ENCODE measurements at regions not wholly inside any gene's neighbourhood (a gene's known extent, or its start where the extent isn't known, plus 50 kb on each side); places are given as distances from the start of the nearest gene placed in this dataset.

- H3K4me2 ChIP-seq (ENCODE audit: control insufficient read depth, extremely low read depth, insufficient read depth, low read depth, low read length), result no peak overlapping the region
- no peak overlapping the region for H3K9ac ChIP-seq (ENCODE audit: control insufficient read depth, extremely low read depth, insufficient read depth, low read length)
- TF ChIP-seq CTCF (optimal IDR thresholded peaks at IDR 0.05 in 1 of 3, IDR thresholded peaks at IDR 0.05 in 1 of 3, conservative IDR thresholded peaks at IDR 0.05 in 1 of 3; ENCODE audit: extremely low read depth in 1 of 3, insufficient read depth in 2 of 3, low read length in 3 of 3), result no peak
- TF ChIP-seq EZH2 (IDR thresholded peaks at IDR 0.05; ENCODE audit: low read length), result no peak
- H3K79me2 ChIP-seq (ENCODE audit: control insufficient read depth, insufficient read depth, low read length), result no peaks in the 10 kb centered on the region
- H3K9me3 ChIP-seq (ENCODE audit: control insufficient read depth, low read depth, low read length), result no peaks in the 10 kb centered on the region
- H3K27me3 ChIP-seq (ENCODE audit: control insufficient read depth, extremely low read depth, insufficient read depth, low read length), result no peaks in the 10 kb centered on the region
- no peak overlapping the region for H3K27ac ChIP-seq (ENCODE audit: control insufficient read depth, insufficient read depth, low read length)
- dilution Hi-C loops (cut with MboI; ENCODE audit: extremely low pct_ligation_motif_present, low sequenced_read_pairs), result no loop called here
- no peak overlapping the region for H2AFZ ChIP-seq (ENCODE audit: control insufficient read depth, low read length)
- H4K20me1 ChIP-seq (ENCODE audit: control insufficient read depth, extremely low read depth, insufficient read depth, low read length), result no peaks in the 10 kb centered on the region
- no peaks in the 10 kb centered on the region for H3K4me1 ChIP-seq (ENCODE audit: control insufficient read depth, extremely low read depth, insufficient read depth, low read length)
- no peak for FAIRE-seq
- H3K9me1 ChIP-seq (ENCODE audit: control insufficient read depth, extremely low read depth, insufficient read depth, low read length), result no peaks in the 10 kb centered on the region
- no peak overlapping the region for H3K4me3 ChIP-seq (ENCODE audit: control insufficient read depth in 2 of 3, extremely low read depth in 1 of 3, insufficient read depth in 2 of 3, low read depth in 1 of 3, low read length in 3 of 3)
- no peaks in the 10 kb centered on the region for H3K36me3 ChIP-seq (ENCODE audit: control insufficient read depth in 2 of 2, extremely low read depth in 1 of 2, insufficient read depth in 2 of 2, low read length in 2 of 2)
- no peak for DNase-seq (ENCODE audit: low read depth, low spot score)
Observed at GRCh38 chr5:160493806-160494338, 72.2 kb downstream of the PTTG1 start.

- H3K4me1 ChIP-seq (ENCODE audit: control insufficient read depth, extremely low read depth, insufficient read depth, low read length), result no peaks in the 10 kb centered on the region
- FAIRE-seq (no peak), DNase-seq (ENCODE audit: low read depth, low spot score) (no peak)
- TF ChIP-seq EZH2 (IDR thresholded peaks at IDR 0.05; ENCODE audit: low read length), result no peak
- no peak for TF ChIP-seq CTCF (optimal IDR thresholded peaks at IDR 0.05 in 1 of 3, IDR thresholded peaks at IDR 0.05 in 1 of 3, conservative IDR thresholded peaks at IDR 0.05 in 1 of 3; ENCODE audit: extremely low read depth in 1 of 3, insufficient read depth in 2 of 3, low read length in 3 of 3)
- H3K36me3 ChIP-seq (ENCODE audit: control insufficient read depth in 2 of 2, extremely low read depth in 1 of 2, insufficient read depth in 2 of 2, low read length in 2 of 2), result no peaks in the 10 kb centered on the region
- H3K79me2 ChIP-seq (ENCODE audit: control insufficient read depth, insufficient read depth, low read length), result no peaks in the 10 kb centered on the region
- H3K4me3 ChIP-seq (ENCODE audit: control insufficient read depth in 2 of 3, extremely low read depth in 1 of 3, insufficient read depth in 2 of 3, low read depth in 1 of 3, low read length in 3 of 3), result no peak overlapping the region
- no peaks in the 10 kb centered on the region for H3K9me1 ChIP-seq (ENCODE audit: control insufficient read depth, extremely low read depth, insufficient read depth, low read length)
- no peaks in the 10 kb centered on the region for H4K20me1 ChIP-seq (ENCODE audit: control insufficient read depth, extremely low read depth, insufficient read depth, low read length)
- no peak overlapping the region for H3K4me2 ChIP-seq (ENCODE audit: control insufficient read depth, extremely low read depth, insufficient read depth, low read depth, low read length)
- no peaks in the 10 kb centered on the region for H3K27me3 ChIP-seq (ENCODE audit: control insufficient read depth, extremely low read depth, insufficient read depth, low read length)
- no peak overlapping the region for H3K27ac ChIP-seq (ENCODE audit: control insufficient read depth, insufficient read depth, low read length)
- no peak overlapping the region for H3K9ac ChIP-seq (ENCODE audit: control insufficient read depth, extremely low read depth, insufficient read depth, low read length)
- H3K9me3 ChIP-seq (ENCODE audit: control insufficient read depth, low read depth, low read length), result no peaks in the 10 kb centered on the region
- dilution Hi-C loops (cut with MboI; ENCODE audit: extremely low pct_ligation_motif_present, low sequenced_read_pairs), result no loop called here
- no peak overlapping the region for H2AFZ ChIP-seq (ENCODE audit: control insufficient read depth, low read length)
Observed at GRCh38 chr5:160494451-160494850, 72.8 kb downstream of the PTTG1 start.

Data from keratinocyte (primary cell).